ENCODE measurements at regions not wholly inside any gene's neighbourhood (a gene's known extent, or its start where the extent isn't known, plus 50 kb on each side); places are given as distances from the start of the nearest gene placed in this dataset.

- RAD21 ChIA-PET (ENCODE audit: unreplicated experiment) = no interaction called here
- ATAC-seq (no peak), DNase-seq (ENCODE audit: low read depth, low spot score) (no peak), FAIRE-seq (no peak)
- TF ChIP-seq SREBF1 (IDR thresholded peaks at IDR 0.05; ENCODE audit: low read length) = no peak
- no peak for TF ChIP-seq NR2C1 (IDR thresholded peaks at IDR 0.05)
- no peak for TF ChIP-seq RUNX3 (IDR thresholded peaks at IDR 0.05; ENCODE audit: low read length)
- no peak for TF ChIP-seq ATF7 (IDR thresholded peaks at IDR 0.05; ENCODE audit: low read depth)
- no peak for TF ChIP-seq EGR1 (IDR thresholded peaks at IDR 0.05; ENCODE audit: borderline replicate concordance in 1 of 2, low read depth in 2 of 2, low read length in 2 of 2)
- TF ChIP-seq ZBTB33 (IDR thresholded peaks at IDR 0.05) = no peak
- no peak for TF ChIP-seq LARP7 (IDR thresholded peaks at IDR 0.05)
- TF ChIP-seq, protein P1, sequence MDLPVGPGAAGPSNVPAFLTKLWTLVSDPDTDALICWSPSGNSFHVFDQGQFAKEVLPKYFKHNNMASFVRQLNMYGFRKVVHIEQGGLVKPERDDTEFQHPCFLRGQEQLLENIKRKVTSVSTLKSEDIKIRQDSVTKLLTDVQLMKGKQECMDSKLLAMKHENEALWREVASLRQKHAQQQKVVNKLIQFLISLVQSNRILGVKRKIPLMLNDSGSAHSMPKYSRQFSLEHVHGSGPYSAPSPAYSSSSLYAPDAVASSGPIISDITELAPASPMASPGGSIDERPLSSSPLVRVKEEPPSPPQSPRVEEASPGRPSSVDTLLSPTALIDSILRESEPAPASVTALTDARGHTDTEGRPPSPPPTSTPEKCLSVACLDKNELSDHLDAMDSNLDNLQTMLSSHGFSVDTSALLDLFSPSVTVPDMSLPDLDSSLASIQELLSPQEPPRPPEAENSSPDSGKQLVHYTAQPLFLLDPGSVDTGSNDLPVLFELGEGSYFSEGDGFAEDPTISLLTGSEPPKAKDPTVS (IDR thresholded peaks at IDR 0.05; ENCODE audit: low read depth, low read length) = no peak
- TF ChIP-seq, protein P2, sequence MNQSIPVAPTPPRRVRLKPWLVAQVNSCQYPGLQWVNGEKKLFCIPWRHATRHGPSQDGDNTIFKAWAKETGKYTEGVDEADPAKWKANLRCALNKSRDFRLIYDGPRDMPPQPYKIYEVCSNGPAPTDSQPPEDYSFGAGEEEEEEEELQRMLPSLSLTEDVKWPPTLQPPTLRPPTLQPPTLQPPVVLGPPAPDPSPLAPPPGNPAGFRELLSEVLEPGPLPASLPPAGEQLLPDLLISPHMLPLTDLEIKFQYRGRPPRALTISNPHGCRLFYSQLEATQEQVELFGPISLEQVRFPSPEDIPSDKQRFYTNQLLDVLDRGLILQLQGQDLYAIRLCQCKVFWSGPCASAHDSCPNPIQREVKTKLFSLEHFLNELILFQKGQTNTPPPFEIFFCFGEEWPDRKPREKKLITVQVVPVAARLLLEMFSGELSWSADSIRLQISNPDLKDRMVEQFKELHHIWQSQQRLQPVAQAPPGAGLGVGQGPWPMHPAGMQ (IDR thresholded peaks at IDR 0.05; ENCODE audit: borderline replicate concordance) = no peak
- TF ChIP-seq CHD2 (IDR thresholded peaks at IDR 0.05; ENCODE audit: borderline replicate concordance, low read depth, low read length) = no peak
- H3K9me3 ChIP-seq (replicated peaks; ENCODE audit: control insufficient read depth, insufficient read depth, low read length) = no peaks in the 10 kb centered on the region
- no peak overlapping the region for H3K27ac ChIP-seq (ENCODE audit: control insufficient read depth, insufficient read depth)
- H4K20me1 ChIP-seq (ENCODE audit: control insufficient read depth, insufficient read depth) = no peaks in the 10 kb centered on the region
- no peak overlapping the region for H2AFZ ChIP-seq (ENCODE audit: control insufficient read depth, low read depth, low read length)
- SMC1A ChIA-PET (ENCODE audit: uncharacterized antibody, unreplicated experiment) = no interaction called here
- intact Hi-C loops (cut with micrococcal nuclease; ENCODE audit: unreplicated experiment) = no loop called here
- no peak overlapping the region for H3K4me3 ChIP-seq
- POLR2A ChIA-PET = no interaction called here
- H3K79me2 ChIP-seq (ENCODE audit: control insufficient read depth, insufficient read depth, low read length) = no peaks in the 10 kb centered on the region
- H3K36me3 ChIP-seq (ENCODE audit: control insufficient read depth in 2 of 2, insufficient read depth in 2 of 2, low read length in 1 of 2) = no peaks in the 10 kb centered on the region
- BruUV-seq (replicated peaks) = no TSS peak
- no peaks in the 10 kb centered on the region for H3K4me1 ChIP-seq (ENCODE audit: control insufficient read depth, insufficient read depth, low read length)
- no peak overlapping the region for H3K9ac ChIP-seq (ENCODE audit: control insufficient read depth, insufficient read depth, low read length)
- CTCF ChIA-PET = no interaction called here
- no peak overlapping the region for H3K4me2 ChIP-seq (ENCODE audit: control insufficient read depth, insufficient read depth)
- in situ Hi-C loops (cut with MboI) = no loop called here
- no peaks in the 10 kb centered on the region for H3K27me3 ChIP-seq (replicated peaks in 1 of 2; ENCODE audit: control insufficient read depth in 2 of 2, insufficient read depth in 2 of 2, low read length in 1 of 2)
Observed at GRCh38 chr3:88742674-88743507, 364.5 kb upstream of the EPHA3 start.

All from GM12878 (cell line).